HCT116 (cell line): ENCODE measurements at regions not wholly inside any gene's neighbourhood (a gene's known extent, or its start where the extent isn't known, plus 50 kb on each side); places are given as distances from the start of the nearest gene placed in this dataset.

Experiments used
- EZH2 ChIP-seq: fragments of 200-600 bp; sonication (generic); IDR thresholded peaks from 2 replicates; pipeline ENCODE4 v1.6.1; 2017; ENCODE audit warnings: antibody characterized with exemption, mixed run types
- EZH2phosphoT487 ChIP-seq: fragments of 200-600 bp; IDR thresholded peaks from 2 replicates; pipeline ENCODE4 v1.6.1; 2018; ENCODE audit warnings: antibody characterized with exemption, borderline replicate concordance
- POLR2A ChIP-seq: IDR thresholded peaks from 2 replicates; pipeline ENCODE4 v1.7.0; 2011; ENCODE audit warnings: borderline replicate concordance; ENCODE audit not compliant: insufficient read depth, insufficient read length; ENCODE audit errors: extremely low read depth
- POLR2AphosphoS5 ChIP-seq: IDR thresholded peaks from 2 replicates; pipeline ENCODE4 v1.6.1; 2011; ENCODE audit warnings: mild to moderate bottlenecking, low read depth, low read length, moderate library complexity
- RAD21 ChIP-seq: IDR thresholded peaks from 2 replicates; pipeline ENCODE4 v1.6.1; 2012; ENCODE audit warnings: low read depth, mild to moderate bottlenecking
- SP1 ChIP-seq: IDR thresholded peaks from 2 replicates; pipeline ENCODE4 v1.6.1; 2012; ENCODE audit warnings: low read depth
- SRF ChIP-seq: IDR thresholded peaks from 2 replicates; pipeline ENCODE4 v1.6.1; 2012; ENCODE audit warnings: low read depth
- TCF7L2 ChIP-seq: IDR thresholded peaks from 2 replicates; pipeline ENCODE4 v1.7.0; 2011; ENCODE audit warnings: borderline replicate concordance, inconsistent platforms; ENCODE audit not compliant: insufficient read depth, insufficient read length; ENCODE audit errors: extremely low read depth
- ZFX ChIP-seq: fragments of 450-650 bp; IDR thresholded peaks from 2 replicates; pipeline ENCODE4 v1.6.1; 2017
- ZNF274 ChIP-seq: fragments of 200-500 bp; sonication (Bioruptor generic); IDR thresholded peaks from 2 replicates; pipeline ENCODE4 v1.6.1; 2014; ENCODE audit warnings: mild to moderate bottlenecking, low read depth, low read length, inconsistent platforms
- TF ChIP-seq, protein P1 (sequence below): IDR thresholded peaks from 2 replicates; pipeline ENCODE4 v1.6.1; 2011; ENCODE audit warnings: mild to moderate bottlenecking, low read length, moderate library complexity; ENCODE audit not compliant: insufficient replicate concordance; ENCODE audit errors: extremely low read depth
- TF ChIP-seq, protein P2 (sequence below): IDR thresholded peaks from 2 replicates; pipeline ENCODE4 v1.6.1; 2012; ENCODE audit warnings: low read depth
- TF ChIP-seq, protein P3 (sequence below), 3 experiments: fragments of 200-600 bp in 1 of 3; sonication (generic) in 1 of 3; IDR thresholded peaks in 2 of 3; conservative IDR thresholded peaks in 1 of 3; 2 replicates each; pipeline ENCODE4 v1.5.1; 2012 to 2017; ENCODE audit warnings: low read depth in 2 of 3, low read length in 2 of 3, antibody characterized with exemption in 1 of 3, borderline replicate concordance in 1 of 3, control low read depth in 1 of 3, mild to moderate bottlenecking in 1 of 3, mixed read lengths in 1 of 3, mixed run types in 1 of 3, moderate library complexity in 1 of 3; ENCODE audit not compliant: insufficient read depth in 1 of 3
- TF ChIP-seq, protein P4 (sequence below): IDR thresholded peaks from 2 replicates; pipeline ENCODE4 v1.6.1; 2012

DNA sequence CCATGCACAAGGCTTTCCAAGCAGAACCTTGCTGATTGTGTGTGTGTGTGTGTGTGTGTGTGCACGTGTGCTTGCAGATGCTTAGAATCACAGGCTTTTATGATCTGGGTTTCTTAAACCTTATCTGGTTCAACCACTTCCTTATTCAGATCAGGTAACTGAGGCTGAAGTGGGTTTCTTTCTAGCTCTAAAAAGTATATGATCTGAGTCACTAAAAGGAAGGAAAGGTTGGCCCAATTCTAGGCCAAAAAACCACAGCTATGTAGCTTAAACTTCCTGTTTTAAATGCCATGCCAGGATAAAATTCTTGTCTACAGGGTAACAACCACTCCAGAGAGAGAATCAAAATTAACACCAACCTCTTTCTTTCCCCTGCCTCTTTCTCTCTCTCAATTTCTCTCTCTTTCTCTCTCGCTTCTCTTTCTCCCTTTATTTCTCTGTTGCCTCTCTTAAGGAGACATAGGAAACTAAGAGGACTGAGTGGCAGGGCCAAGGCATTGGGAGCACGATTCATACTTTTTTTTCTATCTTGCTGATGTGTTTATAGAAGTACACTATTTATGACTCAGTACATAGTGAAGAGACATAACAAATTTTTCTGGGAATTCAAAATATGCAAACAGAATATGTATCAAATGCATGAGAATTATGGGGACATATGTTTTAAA lies 140.3 kb downstream of the TRIB2 start:
- TF ChIP-seq, protein P1, sequence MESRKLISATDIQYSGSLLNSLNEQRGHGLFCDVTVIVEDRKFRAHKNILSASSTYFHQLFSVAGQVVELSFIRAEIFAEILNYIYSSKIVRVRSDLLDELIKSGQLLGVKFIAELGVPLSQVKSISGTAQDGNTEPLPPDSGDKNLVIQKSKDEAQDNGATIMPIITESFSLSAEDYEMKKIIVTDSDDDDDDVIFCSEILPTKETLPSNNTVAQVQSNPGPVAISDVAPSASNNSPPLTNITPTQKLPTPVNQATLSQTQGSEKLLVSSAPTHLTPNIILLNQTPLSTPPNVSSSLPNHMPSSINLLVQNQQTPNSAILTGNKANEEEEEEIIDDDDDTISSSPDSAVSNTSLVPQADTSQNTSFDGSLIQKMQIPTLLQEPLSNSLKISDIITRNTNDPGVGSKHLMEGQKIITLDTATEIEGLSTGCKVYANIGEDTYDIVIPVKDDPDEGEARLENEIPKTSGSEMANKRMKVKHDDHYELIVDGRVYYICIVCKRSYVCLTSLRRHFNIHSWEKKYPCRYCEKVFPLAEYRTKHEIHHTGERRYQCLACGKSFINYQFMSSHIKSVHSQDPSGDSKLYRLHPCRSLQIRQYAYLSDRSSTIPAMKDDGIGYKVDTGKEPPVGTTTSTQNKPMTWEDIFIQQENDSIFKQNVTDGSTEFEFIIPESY = no peak
- TF ChIP-seq, protein P2, sequence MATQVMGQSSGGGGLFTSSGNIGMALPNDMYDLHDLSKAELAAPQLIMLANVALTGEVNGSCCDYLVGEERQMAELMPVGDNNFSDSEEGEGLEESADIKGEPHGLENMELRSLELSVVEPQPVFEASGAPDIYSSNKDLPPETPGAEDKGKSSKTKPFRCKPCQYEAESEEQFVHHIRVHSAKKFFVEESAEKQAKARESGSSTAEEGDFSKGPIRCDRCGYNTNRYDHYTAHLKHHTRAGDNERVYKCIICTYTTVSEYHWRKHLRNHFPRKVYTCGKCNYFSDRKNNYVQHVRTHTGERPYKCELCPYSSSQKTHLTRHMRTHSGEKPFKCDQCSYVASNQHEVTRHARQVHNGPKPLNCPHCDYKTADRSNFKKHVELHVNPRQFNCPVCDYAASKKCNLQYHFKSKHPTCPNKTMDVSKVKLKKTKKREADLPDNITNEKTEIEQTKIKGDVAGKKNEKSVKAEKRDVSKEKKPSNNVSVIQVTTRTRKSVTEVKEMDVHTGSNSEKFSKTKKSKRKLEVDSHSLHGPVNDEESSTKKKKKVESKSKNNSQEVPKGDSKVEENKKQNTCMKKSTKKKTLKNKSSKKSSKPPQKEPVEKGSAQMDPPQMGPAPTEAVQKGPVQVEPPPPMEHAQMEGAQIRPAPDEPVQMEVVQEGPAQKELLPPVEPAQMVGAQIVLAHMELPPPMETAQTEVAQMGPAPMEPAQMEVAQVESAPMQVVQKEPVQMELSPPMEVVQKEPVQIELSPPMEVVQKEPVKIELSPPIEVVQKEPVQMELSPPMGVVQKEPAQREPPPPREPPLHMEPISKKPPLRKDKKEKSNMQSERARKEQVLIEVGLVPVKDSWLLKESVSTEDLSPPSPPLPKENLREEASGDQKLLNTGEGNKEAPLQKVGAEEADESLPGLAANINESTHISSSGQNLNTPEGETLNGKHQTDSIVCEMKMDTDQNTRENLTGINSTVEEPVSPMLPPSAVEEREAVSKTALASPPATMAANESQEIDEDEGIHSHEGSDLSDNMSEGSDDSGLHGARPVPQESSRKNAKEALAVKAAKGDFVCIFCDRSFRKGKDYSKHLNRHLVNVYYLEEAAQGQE = no peak
- TF ChIP-seq, protein P3, sequence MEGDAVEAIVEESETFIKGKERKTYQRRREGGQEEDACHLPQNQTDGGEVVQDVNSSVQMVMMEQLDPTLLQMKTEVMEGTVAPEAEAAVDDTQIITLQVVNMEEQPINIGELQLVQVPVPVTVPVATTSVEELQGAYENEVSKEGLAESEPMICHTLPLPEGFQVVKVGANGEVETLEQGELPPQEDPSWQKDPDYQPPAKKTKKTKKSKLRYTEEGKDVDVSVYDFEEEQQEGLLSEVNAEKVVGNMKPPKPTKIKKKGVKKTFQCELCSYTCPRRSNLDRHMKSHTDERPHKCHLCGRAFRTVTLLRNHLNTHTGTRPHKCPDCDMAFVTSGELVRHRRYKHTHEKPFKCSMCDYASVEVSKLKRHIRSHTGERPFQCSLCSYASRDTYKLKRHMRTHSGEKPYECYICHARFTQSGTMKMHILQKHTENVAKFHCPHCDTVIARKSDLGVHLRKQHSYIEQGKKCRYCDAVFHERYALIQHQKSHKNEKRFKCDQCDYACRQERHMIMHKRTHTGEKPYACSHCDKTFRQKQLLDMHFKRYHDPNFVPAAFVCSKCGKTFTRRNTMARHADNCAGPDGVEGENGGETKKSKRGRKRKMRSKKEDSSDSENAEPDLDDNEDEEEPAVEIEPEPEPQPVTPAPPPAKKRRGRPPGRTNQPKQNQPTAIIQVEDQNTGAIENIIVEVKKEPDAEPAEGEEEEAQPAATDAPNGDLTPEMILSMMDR (IDR thresholded peaks at IDR 0.05 in 2 of 3, conservative IDR thresholded peaks at IDR 0.05 in 1 of 3; ENCODE audit: borderline replicate concordance in 1 of 3, insufficient read depth in 1 of 3, low read depth in 2 of 3, low read length in 2 of 3) = no peak
- TF ChIP-seq POLR2AphosphoS5 (no peak), TCF7L2 (no peak), POLR2A (no peak), EZH2 (no peak), SRF (no peak), EZH2phosphoT487 (no peak), SP1 (no peak), ZFX (no peak), ZNF274 (no peak), RAD21 (no peak)
- TF ChIP-seq, protein P4, sequence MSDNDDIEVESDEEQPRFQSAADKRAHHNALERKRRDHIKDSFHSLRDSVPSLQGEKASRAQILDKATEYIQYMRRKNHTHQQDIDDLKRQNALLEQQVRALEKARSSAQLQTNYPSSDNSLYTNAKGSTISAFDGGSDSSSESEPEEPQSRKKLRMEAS = no peak
